Islet precursor cell (in vitro differentiated cells): ENCODE measurements at regions not wholly inside any gene's neighbourhood (a gene's known extent, or its start where the extent isn't known, plus 50 kb on each side); places are given as distances from the start of the nearest gene placed in this dataset.
"Not testable (repeated sequence)": the region's sequence is repeated elsewhere in the genome, so short reads cannot be mapped to it uniquely, and the experiment has no call there.

ENCODE experiments used
- DNase-seq: peaks from one replicate; pipeline ENCODE4 v3.0.0-alpha.2; 2018

DNA sequence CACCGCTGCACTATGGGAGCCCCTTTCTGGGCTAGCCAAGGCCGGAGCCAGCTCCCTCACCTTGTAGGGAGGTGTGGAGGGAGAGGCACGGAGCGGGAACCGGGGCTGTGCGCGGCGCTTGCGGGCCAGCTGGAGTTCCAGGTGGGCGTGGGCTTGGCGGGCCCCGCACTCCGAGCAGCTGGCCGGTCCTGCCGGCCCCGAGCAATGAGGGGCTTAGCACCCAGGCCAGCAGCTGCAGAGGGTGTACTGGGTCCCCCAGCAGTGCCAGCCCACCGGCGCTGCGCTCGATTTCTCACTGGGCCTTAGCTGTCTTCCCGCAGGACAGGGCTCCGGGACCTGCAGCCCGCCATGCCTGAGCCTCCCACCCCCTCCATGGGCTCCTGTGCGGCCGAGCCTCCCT is 53.3 kb upstream of the NID2 start:
- not testable (repeated sequence) for DNase-seq

- no peak for DNase-seq
Measured at GRCh38 chr14:52121441-52121840, 52.6 kb upstream of the NID2 start.

- no peak for DNase-seq
Measured at GRCh38 chr14:52119030-52119429, 50.2 kb upstream of the NID2 start.
